HG03064 (cell line): ENCODE measurements at regions not wholly inside any gene's neighbourhood (a gene's known extent, or its start where the extent isn't known, plus 50 kb on each side); places are given as distances from the start of the nearest gene placed in this dataset.

ENCODE experiments used
- ATAC-seq: cut with Tn5 transposase; IDR thresholded peaks from one replicate; pipeline ENCODE4 v1.9.1; 2021; ENCODE audit warnings: low read depth; ENCODE audit not compliant: unreplicated experiment

- no peak for ATAC-seq
Observed at GRCh38 chr15:70293591-70294470, 196.1 kb upstream of the TLE3 start.

- no peak for ATAC-seq
Observed at GRCh38 chr15:70293138-70293537, 195.4 kb upstream of the TLE3 start.

GRCh38 chr15:70292076-70292760 is 194.5 kb upstream of the TLE3 start:
- no peak for ATAC-seq

- no peak for ATAC-seq
Observed at GRCh38 chr15:70291305-70292075, 193.8 kb upstream of the TLE3 start.

GRCh38 chr15:70290708-70291107 is 193.0 kb upstream of the TLE3 start:
- no peak for ATAC-seq

GRCh38 chr15:70289191-70289955 is 191.7 kb upstream of the TLE3 start:
- no peak for ATAC-seq

GRCh38 chr15:70286113-70286806 is 188.5 kb upstream of the TLE3 start:
- no peak for ATAC-seq

GRCh38 chr15:70284438-70285214 is 186.9 kb upstream of the TLE3 start:
- no peak for ATAC-seq

- no peak for ATAC-seq
Observed at GRCh38 chr15:70283511-70283910, 185.8 kb upstream of the TLE3 start.

GRCh38 chr15:70281811-70282307 is 184.1 kb upstream of the TLE3 start:
- no peak for ATAC-seq

- no peak for ATAC-seq
Observed at GRCh38 chr15:70281261-70281810, 183.6 kb upstream of the TLE3 start.

GRCh38 chr15:70280781-70281180 is 183.1 kb upstream of the TLE3 start:
- no peak for ATAC-seq

GRCh38 chr15:70279096-70279495 is 181.4 kb upstream of the TLE3 start:
- ATAC-seq = no peak

GRCh38 chr15:70278644-70279043 is 180.9 kb upstream of the TLE3 start:
- no peak for ATAC-seq

- ATAC-seq = no peak
Observed at GRCh38 chr15:70277556-70277955, 179.8 kb upstream of the TLE3 start.

GRCh38 chr15:70276401-70276800 is 178.7 kb upstream of the TLE3 start:
- ATAC-seq = no peak

GRCh38 chr15:70275461-70276138 is 177.9 kb upstream of the TLE3 start:
- no peak for ATAC-seq

- no peak for ATAC-seq
Observed at GRCh38 chr15:70274908-70275307, 177.2 kb upstream of the TLE3 start.
